Progenitor cell of endocrine pancreas (in vitro differentiated cells): ENCODE measurements at regions not wholly inside any gene's neighbourhood (a gene's known extent, or its start where the extent isn't known, plus 50 kb on each side); places are given as distances from the start of the nearest gene placed in this dataset.

Source experiments
- DNase-seq: peaks from one replicate; pipeline ENCODE4 v3.0.0; 2021; ENCODE audit warnings: low spot score; ENCODE audit not compliant: unreplicated experiment
- H3K27ac Mint-ChIP-seq: 2 replicates; pipeline ENCODE4 v1.8.0; 2021; ENCODE audit warnings: mild to moderate bottlenecking, moderate library complexity, mixed read lengths
- H3K27me3 Mint-ChIP-seq: 2 replicates; pipeline ENCODE4 v1.8.0; 2021; ENCODE audit warnings: mixed read lengths
- H3K36me3 Mint-ChIP-seq: 2 replicates; pipeline ENCODE4 v1.8.0; 2022; ENCODE audit warnings: mixed read lengths; ENCODE audit not compliant: insufficient read depth
- H3K4me1 Mint-ChIP-seq: 2 replicates; pipeline ENCODE4 v1.8.0; 2021; ENCODE audit warnings: low read depth, mixed read lengths
- H3K4me3 Mint-ChIP-seq: 2 replicates; pipeline ENCODE4 v1.8.0; 2021; ENCODE audit warnings: low read depth, mild to moderate bottlenecking, moderate library complexity, mixed read lengths
- H3K9me3 Mint-ChIP-seq: 2 replicates; pipeline ENCODE4 v1.8.0; 2021; ENCODE audit warnings: low read depth, mixed read lengths
- CTCF ChIP-seq: fragments of 200-600 bp; sonication (generic); IDR thresholded peaks from one replicate; pipeline ENCODE4 v1.5.0; 2021; ENCODE audit warnings: antibody characterized with exemption, mild to moderate bottlenecking; ENCODE audit not compliant: unreplicated experiment

DNA sequence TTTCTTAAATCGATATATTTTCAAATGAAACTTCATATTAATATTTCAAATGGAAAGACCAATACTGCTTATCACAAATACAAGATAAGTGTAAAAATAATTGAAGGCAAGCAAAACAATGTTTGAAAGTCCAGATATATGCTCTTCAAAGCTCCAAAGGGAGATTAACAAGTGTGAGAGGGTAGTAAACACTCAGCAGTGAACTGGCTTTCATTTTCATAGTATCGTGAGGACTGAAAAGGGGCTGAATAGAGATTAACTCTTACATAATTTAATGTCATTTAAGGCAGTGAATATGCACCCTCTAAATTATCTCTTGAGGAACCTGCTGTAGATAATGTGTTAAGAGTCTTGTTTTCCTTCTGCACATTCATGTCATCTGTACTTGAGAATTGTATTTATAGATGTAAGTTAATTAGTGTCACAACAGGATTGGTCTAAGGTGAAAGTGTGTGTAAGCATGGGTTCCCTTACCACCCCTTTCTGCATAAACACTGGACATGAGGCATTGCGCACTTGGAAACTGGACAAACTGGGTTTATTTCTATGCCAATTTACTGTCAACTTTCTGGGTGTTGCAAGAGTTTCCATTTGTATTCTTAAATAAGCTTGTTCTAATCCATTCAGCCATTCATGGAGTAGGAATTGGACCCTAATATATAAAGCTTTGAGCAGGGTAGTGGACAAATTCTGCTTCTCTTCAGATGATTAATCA lies 76.7 kb upstream of the SESTD1 start:
- TF ChIP-seq CTCF, result no peak

GRCh38 chr2:179340678-179341077 lies 76.0 kb upstream of the SESTD1 start:
- no peaks in the 10 kb centered on the region for H3K36me3 Mint-ChIP-seq
- no peak overlapping the region for H3K4me3 Mint-ChIP-seq
- no peak for DNase-seq
- peak; percentile 39 for TF ChIP-seq CTCF
- no peaks in the 10 kb centered on the region for H3K9me3 Mint-ChIP-seq
- H3K27me3 Mint-ChIP-seq, result no peaks in the 10 kb centered on the region
- H3K27ac Mint-ChIP-seq, result no peak overlapping the region
- H3K4me1 Mint-ChIP-seq, result peaks cover 9% of the 10 kb centered on the region

More for the DNA sequence above, 76.7 kb upstream of the SESTD1 start:
- no peak for DNase-seq
- H3K27me3 Mint-ChIP-seq, result no peaks in the 10 kb centered on the region
- no peaks in the 10 kb centered on the region for H3K9me3 Mint-ChIP-seq
- H3K4me3 Mint-ChIP-seq, result no peak overlapping the region
- no peaks in the 10 kb centered on the region for H3K36me3 Mint-ChIP-seq
- no peak overlapping the region for H3K27ac Mint-ChIP-seq
- peaks cover 9% of the 10 kb centered on the region for H3K4me1 Mint-ChIP-seq

DNA sequence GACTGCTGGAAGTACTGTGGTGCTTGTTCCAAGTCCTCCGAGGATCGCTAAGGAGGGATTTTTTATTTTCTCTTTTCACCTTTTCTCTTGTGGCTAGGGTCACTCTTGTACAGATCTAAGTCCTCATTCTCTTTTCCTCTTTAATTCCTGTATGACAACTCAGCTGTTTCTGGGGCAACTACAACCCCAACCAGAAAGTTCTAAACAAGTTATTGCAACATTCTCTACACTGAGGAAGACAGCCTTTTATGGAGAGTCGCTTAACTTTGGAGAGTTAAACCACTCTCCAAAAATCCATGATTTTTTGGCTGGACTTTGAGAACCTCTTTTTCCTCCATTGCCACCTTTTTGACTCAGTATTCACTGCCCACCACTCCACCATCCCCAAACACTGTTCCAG lies 74.0 kb upstream of the SESTD1 start:
- no peak for TF ChIP-seq CTCF
- no peak for DNase-seq
- Mint-ChIP-seq H3K4me1 (peaks cover 1% of the 10 kb centered on the region), H3K27me3 (no peaks in the 10 kb centered on the region), H3K36me3 (no peaks in the 10 kb centered on the region), H3K27ac (no peak overlapping the region), H3K4me3 (no peak overlapping the region), H3K9me3 (no peaks in the 10 kb centered on the region)

- Mint-ChIP-seq H3K36me3 (no peaks in the 10 kb centered on the region), H3K9me3 (no peaks in the 10 kb centered on the region), H3K4me3 (no peak overlapping the region), H3K27me3 (no peaks in the 10 kb centered on the region), H3K4me1 (peaks cover 5% of the 10 kb centered on the region), H3K27ac (no peak overlapping the region)
- DNase-seq, result no peak
- no peak for TF ChIP-seq CTCF
These were observed 72.3 kb upstream of the SESTD1 start for GRCh38 chr2:179336782-179337534.

DNA sequence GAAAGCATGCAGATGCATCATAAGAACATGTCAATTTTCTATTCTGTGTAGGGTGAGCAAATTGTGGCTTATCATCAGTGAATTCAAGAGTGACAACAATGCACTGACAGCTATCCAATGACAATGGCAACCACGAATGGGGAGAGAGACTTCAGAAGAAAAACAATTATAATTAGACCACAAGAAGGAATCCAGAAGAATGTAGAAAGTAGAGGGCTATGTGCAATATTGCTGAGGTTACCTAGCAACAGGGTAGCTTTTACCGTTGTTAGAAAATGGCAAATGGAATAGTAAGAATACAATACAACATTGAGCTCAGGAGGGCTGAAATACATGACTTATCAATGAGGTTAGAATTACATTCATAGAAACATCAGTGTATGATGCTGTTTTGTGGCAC lies 71.1 kb upstream of the SESTD1 start:
- H3K9me3 Mint-ChIP-seq, result no peaks in the 10 kb centered on the region
- H3K27me3 Mint-ChIP-seq, result no peaks in the 10 kb centered on the region

More for the DNA sequence above, 71.1 kb upstream of the SESTD1 start:
- no peak overlapping the region for H3K4me3 Mint-ChIP-seq
- H3K36me3 Mint-ChIP-seq, result no peaks in the 10 kb centered on the region
- no peak for DNase-seq
- no peak for TF ChIP-seq CTCF
- H3K27ac Mint-ChIP-seq, result no peak overlapping the region
- H3K4me1 Mint-ChIP-seq, result peaks cover 5% of the 10 kb centered on the region
